ENCODE measurements at regions not wholly inside any gene's neighbourhood (a gene's known extent, or its start where the extent isn't known, plus 50 kb on each side); places are given as distances from the start of the nearest gene placed in this dataset.
"Not testable (repeated sequence)": the region's sequence is repeated elsewhere in the genome, so short reads cannot be mapped to it uniquely, and the experiment has no call there.

DNA sequence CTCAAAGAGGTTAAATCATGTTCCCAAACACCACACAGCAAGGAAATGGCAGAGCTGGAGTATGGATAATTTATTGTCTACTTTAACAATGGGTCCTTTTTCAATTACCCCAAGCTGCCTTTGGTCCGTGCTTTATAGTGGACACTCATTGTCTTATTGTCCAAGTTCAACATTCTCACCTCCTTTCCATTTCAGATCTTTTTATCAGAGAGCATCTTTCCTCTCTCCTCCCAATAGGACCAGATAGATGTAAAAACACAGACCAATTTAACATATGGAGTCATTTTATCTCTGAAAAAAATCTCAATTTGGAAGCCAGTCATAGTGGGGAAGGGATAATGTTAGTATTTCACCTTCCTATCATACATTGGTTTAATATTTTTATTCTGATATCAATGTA is 83.5 kb upstream of the WAC start:
- DNase-seq: no peak

DNA sequence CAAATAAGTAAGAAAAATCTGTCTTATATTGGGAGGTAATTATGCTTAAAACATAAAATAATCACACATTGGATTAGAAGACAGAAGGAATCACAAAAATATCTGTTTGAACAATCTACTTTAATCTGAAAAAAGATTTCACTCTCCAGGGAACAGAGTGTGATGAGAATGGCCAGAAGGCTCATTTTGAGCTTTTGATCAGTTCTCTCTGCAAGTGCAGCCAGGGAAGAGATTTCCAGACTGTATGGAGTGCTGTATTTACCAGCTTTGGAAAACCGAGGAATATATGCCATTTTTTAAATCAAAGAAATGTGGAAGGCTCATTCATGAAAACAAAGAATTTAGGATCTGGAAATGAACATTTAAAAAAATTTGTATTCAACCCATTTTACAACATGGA is 83.0 kb upstream of the WAC start:
- DNase-seq: no peak

DNA sequence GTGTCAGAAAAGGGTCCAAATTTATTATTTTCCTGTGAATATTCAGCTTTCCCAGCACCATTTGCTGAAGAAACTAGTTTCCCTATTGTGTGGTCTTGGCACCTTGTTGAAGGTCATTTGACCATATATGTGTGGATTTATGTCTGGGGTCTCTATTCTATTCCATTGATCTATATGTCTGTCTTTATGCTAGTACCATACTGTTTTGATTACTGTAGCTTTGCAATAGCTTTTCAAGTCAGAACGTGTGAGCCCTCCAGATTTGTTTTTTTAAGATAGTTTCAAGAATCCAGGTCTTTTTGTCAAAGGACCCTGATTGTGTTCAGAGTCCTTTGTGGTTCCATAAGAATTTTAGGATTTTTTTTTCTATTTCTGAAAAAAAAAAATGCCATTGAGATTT is 79.0 kb upstream of the WAC start:
- no peak for DNase-seq

DNA sequence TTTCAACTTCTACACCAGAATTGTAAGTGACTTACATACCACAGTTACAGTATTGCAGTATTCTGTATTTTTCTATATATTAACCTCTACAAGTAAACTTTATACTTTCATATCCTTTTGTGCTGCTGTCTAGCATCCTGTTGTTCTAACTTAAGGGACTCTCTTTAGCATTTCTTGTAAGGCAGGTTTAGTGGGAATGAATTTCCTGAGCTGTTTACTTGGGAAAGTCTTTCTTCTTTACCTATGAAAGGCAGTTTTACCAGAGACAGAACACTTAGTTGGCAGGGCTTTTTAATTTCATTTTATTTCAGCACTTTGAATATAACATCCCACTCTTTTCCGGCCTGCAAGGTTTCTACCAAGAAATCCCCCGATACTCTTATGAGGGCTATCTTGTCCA is 75.8 kb upstream of the WAC start:
- DNase-seq: no peak

DNA sequence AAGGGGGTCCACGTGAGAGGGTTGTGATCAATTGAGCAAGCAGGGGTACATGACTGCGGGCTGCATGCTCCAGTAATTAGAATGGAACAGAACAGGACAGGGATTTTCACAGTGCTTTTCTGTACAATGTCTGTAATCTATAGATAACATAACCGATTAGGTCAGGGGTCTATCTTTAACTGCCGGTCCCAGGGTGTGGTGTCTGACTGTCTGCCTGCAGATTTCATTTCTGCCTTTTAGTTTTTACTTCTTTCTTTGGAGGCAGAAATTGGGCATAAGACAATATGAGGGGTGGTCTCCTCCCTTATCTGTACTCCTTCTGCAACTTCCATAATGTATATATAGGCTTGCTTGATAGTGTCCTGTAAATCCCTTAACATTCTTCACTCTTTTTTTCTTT is 75.0 kb upstream of the WAC start:
- not testable (repeated sequence) for DNase-seq

DNA sequence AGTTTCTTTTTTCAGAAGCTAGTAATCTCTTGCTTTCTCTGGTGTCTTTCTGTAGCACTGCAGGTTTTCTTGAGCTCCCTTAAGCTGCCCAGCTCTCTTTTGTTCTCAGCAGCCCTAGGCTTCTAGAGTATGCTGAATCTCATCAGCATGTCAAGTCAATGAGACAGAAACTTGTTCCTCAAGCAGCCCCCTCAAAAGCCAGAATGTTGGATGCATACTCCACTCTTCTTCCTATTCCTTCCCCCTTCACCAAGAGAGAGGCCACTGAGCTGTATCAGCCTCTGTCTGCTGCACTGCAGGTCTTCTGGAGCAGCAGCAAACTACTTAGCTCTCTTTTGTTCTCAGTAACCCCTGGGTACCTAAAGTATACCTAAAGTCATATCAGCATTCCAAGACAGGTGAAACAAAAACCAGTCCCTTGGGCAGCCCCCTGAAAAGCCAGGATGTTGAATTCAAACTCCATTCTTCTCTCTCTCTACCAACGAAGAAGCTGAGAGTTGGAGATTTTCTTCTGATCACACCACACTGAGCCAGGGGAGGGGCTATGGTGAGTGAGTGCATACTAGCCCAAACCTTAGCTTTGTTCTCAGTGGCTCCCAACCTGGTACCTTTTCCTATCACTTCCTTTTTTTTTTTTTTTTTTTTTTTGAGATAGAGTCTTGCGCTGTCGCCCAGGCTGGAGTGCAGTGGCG is 73.3 kb upstream of the WAC start:
- DNase-seq: no peak

DNA sequence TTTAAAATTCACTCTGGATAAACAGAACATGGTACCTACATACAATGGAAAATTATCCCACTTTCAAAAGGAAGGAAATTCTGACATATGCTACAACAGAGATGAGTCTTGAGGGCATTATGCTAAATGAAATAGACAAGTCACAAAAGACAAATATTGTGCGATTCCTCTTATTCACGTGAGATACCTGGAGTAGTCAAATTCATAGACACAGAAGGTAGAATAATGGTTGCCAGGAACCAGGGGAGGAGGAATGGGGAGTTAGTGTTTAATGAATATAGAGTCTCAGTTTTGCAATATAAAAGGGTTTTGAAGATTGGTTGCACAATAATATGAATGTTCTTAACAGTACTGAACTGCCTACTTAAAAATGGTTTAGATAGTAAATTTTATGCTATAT is 69.8 kb upstream of the WAC start:
- DNase-seq: no peak

DNA sequence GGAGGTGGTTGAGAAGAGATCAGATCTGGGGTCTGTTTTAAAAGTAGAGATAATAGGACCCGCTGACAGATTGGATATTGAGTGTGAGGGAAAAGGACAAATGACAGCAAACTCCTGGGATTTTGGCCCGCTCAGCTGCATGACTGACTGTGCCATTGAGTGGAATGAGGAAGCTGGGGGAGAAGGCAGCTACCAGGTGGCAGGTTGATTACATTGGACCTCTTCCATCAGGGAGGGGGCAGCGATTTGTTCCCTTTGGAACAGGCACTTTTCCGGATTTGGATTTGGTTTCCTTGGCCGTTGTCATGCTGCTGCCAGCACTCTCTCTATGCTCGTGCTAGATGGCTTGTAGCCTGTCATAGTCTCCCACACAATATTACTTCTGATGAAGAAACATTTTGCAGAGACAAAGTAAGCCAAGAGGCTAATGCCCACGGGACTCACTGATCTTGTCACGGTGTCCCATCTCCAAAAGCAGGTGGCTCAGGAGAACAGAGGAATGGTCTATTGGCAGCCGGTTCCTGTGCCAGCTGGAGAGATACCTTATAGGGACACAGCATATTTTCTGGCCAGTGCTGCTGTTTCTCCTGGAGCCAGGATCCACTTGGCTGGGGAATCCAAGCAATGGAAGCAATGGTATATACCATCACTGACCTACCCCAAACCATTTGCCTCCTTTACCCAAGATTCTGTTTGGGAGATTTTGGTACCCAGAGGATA is 69.1 kb upstream of the WAC start:
- no peak for DNase-seq

DNA sequence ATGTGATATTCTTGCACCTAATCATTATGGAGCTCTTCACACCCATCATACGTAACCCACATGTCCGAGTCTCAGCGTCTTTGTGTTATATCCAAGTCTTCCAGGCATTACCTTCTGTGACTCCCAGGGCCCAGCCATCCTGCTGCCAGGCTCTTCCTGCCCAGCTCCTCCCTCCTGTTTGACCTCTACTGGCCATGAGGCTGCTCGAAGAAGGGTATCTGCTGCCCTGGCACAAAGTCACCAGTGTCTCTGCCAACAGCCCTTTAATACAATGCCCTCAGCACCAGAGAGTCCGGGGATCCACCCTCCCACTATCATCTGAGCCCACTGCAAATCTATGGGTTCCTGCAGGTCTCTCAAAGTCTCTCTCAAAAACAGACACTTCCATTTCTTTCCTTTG is 65.3 kb upstream of the WAC start:
- no peak for DNase-seq

DNA sequence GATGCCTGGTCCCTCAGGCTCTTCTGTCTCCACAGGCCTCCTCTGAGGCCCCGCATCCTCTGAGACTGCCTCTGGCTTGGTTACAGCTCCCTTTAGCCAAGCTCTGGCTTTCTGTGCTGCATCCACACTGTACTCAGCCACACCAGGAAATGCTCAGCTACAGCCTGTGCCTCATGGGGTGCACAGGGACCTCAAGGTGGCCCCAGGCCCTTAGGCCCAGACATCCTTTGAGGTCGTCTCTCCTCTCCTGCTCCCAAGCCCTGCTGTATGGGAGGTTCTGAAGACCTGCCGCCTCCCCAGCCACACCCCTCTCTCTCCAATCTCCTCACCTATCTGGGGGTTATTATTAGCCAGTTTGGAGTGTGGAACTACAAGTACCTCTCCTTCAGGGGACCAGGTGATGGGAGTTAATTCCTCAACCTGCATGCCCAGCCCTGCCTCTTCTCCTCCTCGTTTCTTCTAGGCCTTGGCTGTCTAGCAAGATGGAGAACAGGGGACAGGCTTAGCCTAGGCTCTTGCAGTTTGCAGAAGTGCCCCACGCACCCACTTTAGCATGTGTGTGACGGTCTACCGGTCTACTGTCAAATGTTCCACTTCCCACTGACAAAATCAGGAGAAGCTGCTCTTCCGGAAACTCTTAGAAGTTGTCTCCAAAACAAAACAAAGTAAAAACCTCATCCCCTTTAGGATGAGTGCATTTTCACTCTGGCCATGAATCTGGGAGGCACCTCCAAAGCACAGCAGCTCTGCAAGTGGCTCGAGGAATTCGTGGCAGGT is 64.0 kb upstream of the WAC start:
- DNase-seq: no peak

DNA sequence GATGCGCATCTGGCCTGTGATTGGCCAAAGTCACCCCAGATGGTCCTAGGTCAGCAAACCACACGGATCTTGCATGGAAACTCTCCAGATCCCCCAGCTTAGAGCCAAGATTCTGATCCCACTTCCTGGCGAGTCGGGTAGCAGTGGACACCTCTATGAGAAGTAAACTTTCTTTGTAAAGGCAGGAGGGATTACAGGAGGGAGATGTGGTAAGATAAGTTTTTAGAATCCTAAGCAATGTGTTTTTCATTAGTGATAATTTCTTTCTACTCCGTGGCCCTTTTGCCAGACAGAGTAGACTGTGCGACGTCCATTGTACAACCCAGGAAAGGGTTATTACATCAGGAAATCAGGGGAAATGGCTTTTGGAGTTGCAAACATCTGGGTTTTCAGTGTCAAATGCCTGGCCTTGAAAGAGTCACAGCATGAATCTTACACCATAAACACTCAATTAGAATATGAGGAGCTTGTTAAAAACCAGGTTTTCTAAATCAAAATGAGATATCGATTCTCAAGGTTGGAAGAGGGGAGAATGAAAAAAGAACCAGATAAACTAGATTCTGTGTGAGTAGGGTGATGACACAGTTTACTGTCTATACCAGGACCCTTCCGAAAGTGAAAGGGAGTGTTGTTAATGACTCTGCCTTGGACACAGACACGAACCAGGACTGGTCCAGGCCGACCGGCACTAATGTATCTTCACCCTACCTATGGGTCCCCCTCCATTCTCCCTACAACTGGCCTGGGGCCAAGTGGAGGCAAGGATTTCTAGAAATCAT is 61.9 kb upstream of the WAC start:
- DNase-seq: no peak

DNA sequence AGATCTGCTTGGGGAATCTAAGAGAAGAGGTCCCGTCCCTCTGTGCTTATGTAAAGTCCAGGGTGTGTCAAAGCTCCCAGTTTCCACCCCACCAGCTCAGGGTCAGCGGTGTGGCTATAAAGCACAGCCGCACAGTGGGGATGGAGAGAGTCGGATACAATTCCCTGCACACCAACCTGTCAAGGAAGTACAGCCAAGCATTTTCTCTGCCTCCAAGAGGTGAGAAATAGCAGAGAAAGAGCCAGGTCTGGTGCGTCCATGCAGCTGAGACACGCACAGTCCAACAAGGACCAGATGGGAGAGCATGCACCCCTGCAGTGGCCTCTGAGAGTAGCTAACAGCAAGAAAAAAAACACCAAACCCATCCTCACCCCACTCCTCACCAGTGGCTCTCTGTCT is 61.3 kb upstream of the WAC start:
- DNase-seq: no peak

DNA sequence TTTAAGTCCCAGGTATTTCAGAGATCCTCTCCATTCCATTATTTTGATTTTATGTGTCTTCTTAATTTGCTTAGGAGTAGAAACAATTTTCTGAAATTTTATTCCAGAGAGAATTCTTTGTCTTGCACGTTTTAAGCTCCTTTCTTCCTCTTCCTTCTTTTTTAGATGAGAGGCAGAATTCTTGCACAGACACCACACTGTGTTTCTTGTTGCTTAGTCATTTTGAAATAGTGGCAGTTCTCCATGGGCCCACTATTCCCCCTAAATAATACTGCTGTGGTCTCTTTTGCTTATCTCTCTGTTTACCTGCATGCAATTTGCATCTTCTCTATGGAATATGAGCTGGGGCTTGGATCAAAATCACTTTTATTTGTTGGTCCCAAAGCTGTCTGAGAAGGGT is 54.3 kb upstream of the WAC start:
- no peak for DNase-seq

DNA sequence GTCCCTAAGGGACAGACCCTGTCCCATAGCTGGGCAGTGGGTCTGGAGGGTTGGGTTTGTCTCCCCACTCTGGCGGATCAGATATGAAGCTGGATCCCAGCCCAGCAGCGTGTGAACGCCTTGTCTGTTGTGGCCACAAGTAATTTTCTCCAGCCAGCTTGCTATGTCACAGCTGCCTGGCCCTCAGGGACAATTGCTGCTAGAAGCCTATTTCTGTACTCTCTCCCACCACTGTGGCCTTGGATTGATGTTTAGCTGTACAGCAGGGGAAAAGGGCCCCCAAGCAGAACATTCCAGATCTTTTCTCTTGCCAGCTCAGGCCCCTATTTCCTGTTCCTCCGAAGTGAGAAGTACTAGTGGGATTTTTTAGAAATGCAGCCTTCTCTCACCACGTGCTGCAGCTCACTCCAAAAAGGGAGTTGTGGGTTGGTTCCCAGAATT is 53.5 kb upstream of the WAC start:
- no peak for DNase-seq

DNA sequence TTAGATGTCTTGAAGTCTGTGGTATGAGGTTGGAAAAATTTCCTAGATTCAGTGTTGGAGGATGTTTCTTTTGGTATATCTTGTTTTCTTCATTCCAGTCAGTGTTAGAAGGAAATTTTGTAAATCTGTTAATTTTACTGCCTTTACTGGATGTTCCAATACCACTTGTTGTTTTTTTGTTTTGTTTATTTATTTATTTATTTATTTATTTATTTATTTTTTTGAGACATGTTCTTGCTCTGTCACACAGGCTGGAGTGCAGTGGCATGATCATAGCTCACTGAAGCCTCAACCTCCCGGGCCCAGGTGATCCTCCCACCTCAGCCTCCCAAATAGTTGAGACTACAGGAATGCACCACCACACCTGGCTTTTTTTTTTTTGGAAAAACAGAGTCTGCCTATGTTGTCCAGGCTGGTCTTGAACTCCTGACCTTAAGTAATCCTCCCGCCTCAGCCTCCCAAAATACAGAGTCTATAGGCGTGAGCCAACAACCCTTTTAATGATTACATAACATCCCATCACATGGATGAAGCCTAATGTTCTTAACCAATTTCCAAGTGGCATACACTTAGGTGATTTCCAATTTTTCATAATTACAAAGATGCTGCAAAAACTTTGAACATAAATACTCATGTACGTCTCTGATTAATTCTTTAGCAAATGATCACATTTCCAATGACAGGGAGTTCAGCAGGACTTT is 52.8 kb upstream of the WAC start:
- DNase-seq: no peak

DNA sequence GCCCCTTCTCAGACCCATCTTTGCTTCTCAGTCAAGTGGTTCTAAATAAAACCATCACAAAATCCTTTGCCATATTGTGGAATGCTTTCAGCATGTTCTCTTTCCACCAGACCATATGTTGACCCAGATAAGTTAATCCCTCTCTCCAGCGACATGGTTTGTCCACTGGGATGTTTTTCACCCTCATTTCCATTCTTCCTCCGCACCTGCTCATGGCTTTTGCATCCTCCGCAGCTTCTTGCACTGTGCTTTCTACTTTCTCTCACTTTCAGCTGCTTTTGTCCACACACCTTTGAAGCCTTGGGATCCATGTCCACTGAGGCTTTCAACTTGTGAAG is 52.3 kb upstream of the WAC start:
- DNase-seq: no peak

DNA sequence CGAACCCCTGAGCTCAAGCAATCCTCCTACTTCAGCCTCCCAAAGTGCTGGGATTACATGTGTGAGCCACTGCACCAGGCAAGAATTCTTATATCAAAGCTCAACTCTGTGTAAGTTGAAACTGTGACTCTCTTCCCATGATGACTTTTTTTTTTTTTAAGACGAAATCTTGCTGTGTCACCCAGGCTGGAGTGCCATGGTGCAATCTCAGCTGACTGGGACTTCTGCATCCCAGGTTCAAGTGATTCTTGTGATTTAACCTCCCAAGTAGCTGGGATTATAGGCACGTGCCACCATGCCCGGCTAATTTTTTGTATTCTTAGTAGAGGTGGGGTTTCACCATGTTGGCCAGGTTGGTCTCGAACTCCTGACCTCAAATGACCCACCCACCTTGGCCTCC is 51.6 kb upstream of the WAC start:
- DNase-seq: not testable (repeated sequence)

DNA sequence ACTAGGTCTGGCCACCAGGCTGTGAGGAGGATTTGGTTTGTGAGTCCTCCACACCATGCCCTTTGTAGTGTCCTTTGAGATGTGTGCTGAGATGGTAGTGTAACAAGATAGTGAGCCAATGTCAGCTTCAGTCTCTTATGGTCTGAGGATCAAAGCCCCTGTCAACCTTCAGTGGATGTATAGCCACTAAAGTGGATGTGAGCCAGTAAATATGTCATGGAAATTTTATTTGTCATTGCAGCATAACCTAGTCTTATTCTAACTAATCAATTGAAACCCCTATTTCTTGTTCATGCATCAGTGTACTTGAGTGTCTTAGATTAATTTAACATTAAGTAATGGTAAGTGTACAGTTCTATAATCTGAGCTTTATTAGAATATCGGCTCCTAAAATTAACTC is 51.0 kb upstream of the WAC start:
- no peak for DNase-seq
